HepG2 (cell line): ENCODE measurements at regions not wholly inside any gene's neighbourhood (a gene's known extent, or its start where the extent isn't known, plus 50 kb on each side); places are given as distances from the start of the nearest gene placed in this dataset.

Source experiments
- ATAC-seq: fragments of 200-7000 bp; cut with Tn5 transposase; 3 replicates; pipeline ENCODE4 v1.9.1; 2020; ENCODE audit warnings: mild to moderate bottlenecking, moderate library complexity
- BruUV-seq: library from RNA; stranded (reverse); fragments of 400-500 nt; replicated peaks from 2 replicates; lab custom pipeline; 2021; lab: Mats Ljungman, UMichigan
- CTCF ChIA-PET: fragments of 300-600 bp; formaldehyde crosslinking; extraction: SDS; loops from one replicate; lab custom pipeline; 2021; ENCODE audit warnings: low total read pairs, inconsistent platforms, low intra/inter-chr PET ratio; lab: Yijun Ruan, JAX
- POLR2A ChIA-PET: fragments of 350-600 bp; sonication (Branson Sonifier 250); formaldehyde crosslinking; loops from one replicate; lab custom pipeline; 2020; ENCODE audit warnings: antibody characterized with exemption, inconsistent platforms; lab: Yijun Ruan, JAX
- DNase-seq: peaks from one replicate; pipeline ENCODE4 v3.0.0-alpha.2; 2015; ENCODE audit warnings: low spot score
- FAIRE-seq: peaks from 3 replicates; lab custom pipeline; 2011; peaks lifted over from hg19 to GRCh38; lab: Jason Lieb, UNC
- H2AFZ ChIP-seq: one replicate; pipeline ENCODE4 v1.6.1; 2011; ENCODE audit warnings: low read length, inconsistent platforms
- H3K27ac ChIP-seq: fragments of 300-600 bp; 3 replicates; pipeline ENCODE4 v1.8.0; 2011; ENCODE audit warnings: mixed run types, mild to moderate bottlenecking, mixed read lengths, low read length, inconsistent platforms; ENCODE audit not compliant: insufficient read depth; ENCODE audit errors: extremely low read length
- H3K27me3 ChIP-seq, 2 experiments: fragments of 200-600 bp in 1 of 2; 2 replicates in 1 of 2; 3 replicates in 1 of 2; pipeline versions ENCODE4 v1.6.0 to v1.8.0; 2011; ENCODE audit warnings: low read length in 2 of 2, mild to moderate bottlenecking in 2 of 2, moderate library complexity in 2 of 2, inconsistent platforms in 1 of 2; ENCODE audit not compliant: insufficient read depth in 2 of 2, control insufficient read depth in 1 of 2
- H3K36me3 ChIP-seq, 2 experiments: fragments of 200-600 bp in 1 of 2; replicated peaks in 1 of 2; 2 replicates in 1 of 2; 3 replicates in 1 of 2; pipeline versions ENCODE4 v1.5.1 to v1.8.0; 2011; ENCODE audit warnings: low read length in 2 of 2, inconsistent platforms in 1 of 2; ENCODE audit not compliant: insufficient read depth in 2 of 2, control insufficient read depth in 1 of 2
- H3K4me1 ChIP-seq: 2 replicates; pipeline ENCODE4 v1.5.1; 2012; ENCODE audit warnings: low read length, inconsistent platforms; ENCODE audit not compliant: insufficient read depth
- H3K4me2 ChIP-seq: 2 replicates; pipeline ENCODE4 v1.6.0; 2011; ENCODE audit warnings: low read depth, low read length, inconsistent platforms
- H3K4me3 ChIP-seq, 3 experiments: fragments of 200-600 bp in 1 of 3; sonication (generic), shearing (Covaris generic) in 1 of 3; replicated peaks in 1 of 3; 2 replicates each; pipeline ENCODE4 v1.5.1; 2011 to 2016; ENCODE audit warnings: low read length in 3 of 3, inconsistent platforms in 2 of 3, low read depth in 2 of 3, mild to moderate bottlenecking in 2 of 3, control low read depth in 1 of 3, mixed read lengths in 1 of 3; ENCODE audit not compliant: insufficient read depth in 1 of 3
- H3K79me2 ChIP-seq: one replicate; pipeline ENCODE4 v1.6.1; 2011; ENCODE audit warnings: low read length, inconsistent platforms; ENCODE audit not compliant: insufficient read depth
- H3K9ac ChIP-seq: 2 replicates; pipeline ENCODE4 v1.6.0; 2011; ENCODE audit warnings: mild to moderate bottlenecking, low read depth, low read length, inconsistent platforms; ENCODE audit not compliant: insufficient read depth
- H3K9me3 ChIP-seq: 2 replicates; pipeline ENCODE4 v1.5.1; 2012; ENCODE audit warnings: mild to moderate bottlenecking, low read length
- H4K20me1 ChIP-seq: 2 replicates; pipeline ENCODE4 v1.6.0; 2011; ENCODE audit warnings: inconsistent platforms, mild to moderate bottlenecking, low read length, moderate library complexity; ENCODE audit not compliant: insufficient read depth
- EED ChIP-seq: sonication (generic); formaldehyde crosslinking; IDR thresholded peaks from 2 replicates; pipeline ENCODE4 v1.5.0; 2020; ENCODE audit warnings: mild to moderate bottlenecking, missing genetic modification reagents
- EHMT2 ChIP-seq: fragments of 200-600 bp; sonication (generic); IDR thresholded peaks from 2 replicates; pipeline ENCODE4 v1.7.0; 2017; ENCODE audit warnings: antibody characterized with exemption, low read depth, low read length, borderline replicate concordance
- HOXA5 ChIP-seq: sonication (generic); formaldehyde crosslinking; IDR thresholded peaks from 2 replicates; pipeline ENCODE4 v1.4.0; 2020; ENCODE audit warnings: missing genetic modification reagents
- KDM4B ChIP-seq: sonication (generic); formaldehyde crosslinking; IDR thresholded peaks from 2 replicates; pipeline ENCODE4 v1.4.0; 2020; ENCODE audit warnings: missing genetic modification reagents
- NFIB ChIP-seq: sonication (generic); formaldehyde crosslinking; IDR thresholded peaks from 2 replicates; pipeline ENCODE4 v1.9.0; 2021; ENCODE audit warnings: missing genetic modification reagents, mild to moderate bottlenecking, borderline replicate concordance
- REPIN1 ChIP-seq: sonication (generic); formaldehyde crosslinking; IDR thresholded peaks from 2 replicates; pipeline ENCODE4 v1.8.0; 2022; ENCODE audit warnings: missing genetic modification reagents, low read depth, mild to moderate bottlenecking, borderline replicate concordance
- SP140L ChIP-seq: sonication (generic); formaldehyde crosslinking; IDR thresholded peaks from 2 replicates; pipeline ENCODE4 v1.4.0; 2020; ENCODE audit warnings: missing genetic modification reagents, borderline replicate concordance
- SYNCRIP ChIP-seq: fragments of 200-400 bp; formaldehyde crosslinking; IDR thresholded peaks from 2 replicates; pipeline ENCODE4 v1.6.1; 2018; ENCODE audit warnings: mild to moderate bottlenecking, low read depth, low read length; ENCODE audit not compliant: insufficient read depth
- TGIF2 ChIP-seq: IDR thresholded peaks from 2 replicates; pipeline ENCODE4 v1.6.1; 2016; ENCODE audit warnings: control low read depth, missing compliant biosample characterization
- ZFY ChIP-seq: sonication (generic); formaldehyde crosslinking; IDR thresholded peaks from 2 replicates; pipeline ENCODE4 v1.4.0; 2020; ENCODE audit warnings: missing genetic modification reagents
- ZNF740 ChIP-seq: sonication (generic); formaldehyde crosslinking; IDR thresholded peaks from 2 replicates; pipeline ENCODE4 v1.4.0; 2020; ENCODE audit warnings: missing genetic modification reagents
- WGBS: methylation state at CpG from one replicate; pipeline ENCODE4 v1.1.6; 2017; ENCODE audit warnings: low lambda C conversion rate; 5-methylcytosine and 5-hydroxymethylcytosine counted together
- in situ Hi-C: cut with HindIII; loops from 2 replicates; pipeline ENCODE4 v1.10.0; 2017; ENCODE audit warnings: low pct_unique_long_range_greater_than_20kb; ENCODE audit not compliant: extremely low pct_ligation_motif_present
- intact Hi-C: fragments of 100-400 bp; cut with micrococcal nuclease; formaldehyde crosslinking; loops from one replicate; pipeline ENCODE4 v1.10.0; 2022; ENCODE audit not compliant: unreplicated experiment
- TF ChIP-seq, protein P1 (sequence below): sonication (generic); formaldehyde crosslinking; IDR thresholded peaks from one replicate; pipeline ENCODE4 v1.5.1; 2020; ENCODE audit warnings: mild to moderate bottlenecking, missing genetic modification reagents; ENCODE audit errors: not compliant biosample characterization

DNA sequence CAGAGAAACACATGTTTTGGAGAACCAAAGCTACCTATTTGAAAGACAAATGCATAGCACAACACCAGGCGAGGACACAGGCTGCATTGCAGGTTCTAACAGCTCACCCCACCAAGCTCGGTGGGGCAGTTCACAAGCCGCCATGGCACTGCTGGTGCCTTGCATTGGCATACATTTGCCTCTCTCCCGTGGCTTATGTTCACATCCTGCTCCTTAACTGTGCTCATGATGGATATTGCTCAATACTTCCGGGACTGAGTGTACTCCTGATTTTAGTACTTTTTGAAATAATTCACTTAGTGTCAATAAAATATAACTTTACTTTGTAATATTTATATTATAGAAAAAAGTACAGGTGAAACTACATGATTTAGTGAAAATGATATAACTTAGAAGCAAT is 1187.4 kb upstream of the NCAM2 start:
- ATAC-seq (no peak), DNase-seq (no peak), FAIRE-seq (no peak)
- H3K4me2 ChIP-seq = no peak overlapping the region
- no peaks in the 10 kb centered on the region for H3K4me1 ChIP-seq
- H4K20me1 ChIP-seq = no peaks in the 10 kb centered on the region
- H3K36me3 ChIP-seq = no peaks in the 10 kb centered on the region
- WGBS = 4% methylated on average over 4 of the region's 5 CpGs
- no peak for TF ChIP-seq TGIF2 (CRISPR knock-in tag)
- no peak for TF ChIP-seq ZFY (CRISPR knock-in tag)
- TF ChIP-seq EED = no peak
- TF ChIP-seq EHMT2 = no peak
- no peaks in the 10 kb centered on the region for H3K27me3 ChIP-seq
- no TSS peak for BruUV-seq
- H3K79me2 ChIP-seq = no peaks in the 10 kb centered on the region
- H2AFZ ChIP-seq = no peak overlapping the region
- no peak overlapping the region for H3K27ac ChIP-seq
- H3K9ac ChIP-seq = no peak overlapping the region
- ChIA-PET CTCF (no interaction called here), POLR2A (no interaction called here)
- intact Hi-C loops = no loop called here
- peaks cover 60% of the 10 kb centered on the region for H3K9me3 ChIP-seq
- no peak overlapping the region for H3K4me3 ChIP-seq
- in situ Hi-C loops = no loop called here

DNA sequence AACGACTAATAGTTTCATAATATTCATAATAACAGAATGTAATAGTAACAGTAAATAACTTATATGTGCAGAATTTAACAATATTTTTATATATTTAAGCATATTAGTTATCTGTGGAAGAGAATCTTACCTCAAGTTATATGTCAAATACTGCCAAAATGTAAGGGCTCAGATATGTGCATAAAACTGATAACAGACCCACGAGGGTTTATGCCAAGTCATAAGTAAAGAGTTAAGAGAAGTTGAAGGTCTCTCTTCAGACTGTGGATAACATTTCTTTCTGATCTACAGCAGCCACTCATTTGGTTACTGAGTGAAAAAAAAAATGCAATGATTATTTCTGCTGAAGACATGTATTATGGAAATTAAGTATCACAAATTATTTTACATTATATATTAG is 1167.8 kb upstream of the NCAM2 start:
- BruUV-seq = no TSS peak
- TF ChIP-seq NFIB (CRISPR knock-in tag) (no peak), SYNCRIP (no peak), HOXA5 (CRISPR knock-in tag) (no peak), ZNF740 (CRISPR knock-in tag) (no peak), REPIN1 (no peak), SP140L (CRISPR knock-in tag) (no peak), KDM4B (CRISPR knock-in tag) (no peak)
- TF ChIP-seq, protein P1, sequence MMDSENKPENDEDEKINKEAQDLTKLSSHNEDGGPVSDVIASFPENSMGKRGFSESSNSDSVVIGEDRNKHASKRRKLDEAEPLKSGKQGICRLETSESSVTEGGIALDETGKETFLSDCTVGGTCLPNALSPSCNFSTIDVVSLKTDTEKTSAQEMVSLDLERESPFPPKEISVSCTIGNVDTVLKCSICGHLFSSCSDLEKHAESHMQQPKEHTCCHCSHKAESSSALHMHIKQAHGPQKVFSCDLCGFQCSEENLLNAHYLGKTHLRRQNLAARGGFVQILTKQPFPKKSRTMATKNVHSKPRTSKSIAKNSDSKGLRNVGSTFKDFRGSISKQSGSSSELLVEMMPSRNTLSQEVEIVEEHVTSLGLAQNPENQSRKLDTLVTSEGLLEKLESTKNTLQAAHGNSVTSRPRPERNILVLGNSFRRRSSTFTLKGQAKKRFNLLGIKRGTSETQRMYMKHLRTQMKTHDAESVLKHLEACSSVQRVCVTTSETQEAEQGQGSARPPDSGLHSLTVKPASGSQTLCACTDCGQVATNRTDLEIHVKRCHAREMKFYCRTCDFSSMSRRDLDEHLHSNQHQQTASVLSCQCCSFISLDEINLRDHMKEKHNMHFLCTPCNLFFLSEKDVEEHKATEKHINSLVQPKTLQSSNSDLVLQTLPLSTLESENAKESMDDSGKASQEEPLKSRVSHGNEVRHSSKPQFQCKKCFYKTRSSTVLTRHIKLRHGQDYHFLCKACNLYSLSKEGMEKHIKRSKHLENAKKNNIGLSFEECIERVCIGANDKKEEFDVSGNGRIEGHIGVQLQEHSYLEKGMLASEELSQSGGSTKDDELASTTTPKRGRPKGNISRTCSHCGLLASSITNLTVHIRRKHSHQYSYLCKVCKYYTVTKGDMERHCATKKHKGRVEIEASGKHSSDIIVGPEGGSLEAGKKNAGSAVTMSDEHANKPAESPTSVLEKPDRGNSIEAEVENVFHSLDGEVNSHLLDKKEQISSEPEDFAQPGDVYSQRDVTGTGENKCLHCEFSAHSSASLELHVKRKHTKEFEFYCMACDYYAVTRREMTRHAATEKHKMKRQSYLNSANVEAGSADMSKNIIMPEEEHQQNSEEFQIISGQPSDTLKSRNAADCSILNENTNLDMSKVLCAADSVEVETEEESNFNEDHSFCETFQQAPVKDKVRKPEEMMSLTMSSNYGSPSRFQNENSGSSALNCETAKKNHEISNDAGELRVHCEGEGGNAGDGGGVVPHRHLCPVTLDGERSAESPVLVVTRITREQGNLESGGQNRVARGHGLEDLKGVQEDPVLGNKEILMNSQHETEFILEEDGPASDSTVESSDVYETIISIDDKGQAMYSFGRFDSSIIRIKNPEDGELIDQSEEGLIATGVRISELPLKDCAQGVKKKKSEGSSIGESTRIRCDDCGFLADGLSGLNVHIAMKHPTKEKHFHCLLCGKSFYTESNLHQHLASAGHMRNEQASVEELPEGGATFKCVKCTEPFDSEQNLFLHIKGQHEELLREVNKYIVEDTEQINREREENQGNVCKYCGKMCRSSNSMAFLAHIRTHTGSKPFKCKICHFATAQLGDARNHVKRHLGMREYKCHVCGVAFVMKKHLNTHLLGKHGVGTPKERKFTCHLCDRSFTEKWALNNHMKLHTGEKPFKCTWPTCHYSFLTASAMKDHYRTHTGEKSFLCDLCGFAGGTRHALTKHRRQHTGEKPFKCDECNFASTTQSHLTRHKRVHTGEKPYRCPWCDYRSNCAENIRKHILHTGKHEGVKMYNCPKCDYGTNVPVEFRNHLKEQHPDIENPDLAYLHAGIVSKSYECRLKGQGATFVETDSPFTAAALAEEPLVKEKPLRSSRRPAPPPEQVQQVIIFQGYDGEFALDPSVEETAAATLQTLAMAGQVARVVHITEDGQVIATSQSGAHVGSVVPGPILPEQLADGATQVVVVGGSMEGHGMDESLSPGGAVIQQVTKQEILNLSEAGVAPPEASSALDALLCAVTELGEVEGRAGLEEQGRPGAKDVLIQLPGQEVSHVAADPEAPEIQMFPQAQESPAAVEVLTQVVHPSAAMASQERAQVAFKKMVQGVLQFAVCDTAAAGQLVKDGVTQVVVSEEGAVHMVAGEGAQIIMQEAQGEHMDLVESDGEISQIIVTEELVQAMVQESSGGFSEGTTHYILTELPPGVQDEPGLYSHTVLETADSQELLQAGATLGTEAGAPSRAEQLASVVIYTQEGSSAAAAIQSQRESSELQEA (CRISPR knock-in tag) = no peak
- Histone ChIP-seq H3K4me2 (no peak overlapping the region), H3K27me3 (no peaks in the 10 kb centered on the region; a peak in 1 of 5 replicates), H4K20me1 (no peaks in the 10 kb centered on the region), H3K36me3 (no peaks in the 10 kb centered on the region), H2AFZ (no peak overlapping the region), H3K9ac (no peak overlapping the region), H3K9me3 (peaks cover 79% of the 10 kb centered on the region), H3K79me2 (no peaks in the 10 kb centered on the region), H3K4me1 (no peaks in the 10 kb centered on the region), H3K27ac (no peak overlapping the region), H3K4me3 (no peak overlapping the region)
- intact Hi-C loops = no loop called here
- in situ Hi-C loops = no loop called here
- WGBS = 3% methylated on average over 2 of the region's 2 CpGs
- POLR2A ChIA-PET = no interaction called here
- ATAC-seq (no peak), FAIRE-seq (no peak), DNase-seq (no peak)
- CTCF ChIA-PET = no interaction called here
